SU-DHL-6 (cell line): ENCODE measurements at regions not wholly inside any gene's neighbourhood (a gene's known extent, or its start where the extent isn't known, plus 50 kb on each side); places are given as distances from the start of the nearest gene placed in this dataset.

Source experiments
- H2AFZ ChIP-seq: fragments of 200-600 bp; sonication (generic); 2 replicates; pipeline ENCODE4 v1.6.1; 2014; ENCODE audit warnings: low read depth, mild to moderate bottlenecking, moderate library complexity, mixed read lengths, antibody characterized with exemption, low read length; ENCODE audit not compliant: severe bottlenecking
- H3F3A ChIP-seq: fragments of 200-600 bp; shearing (Covaris generic); 2 replicates; pipeline ENCODE4 v1.6.0; 2016; ENCODE audit warnings: antibody characterized with exemption, mild to moderate bottlenecking; ENCODE audit not compliant: insufficient read depth
- H3K27ac ChIP-seq: fragments of 200-600 bp; sonication (generic); 2 replicates; pipeline ENCODE4 v1.5.1; 2016; ENCODE audit warnings: low read depth, mild to moderate bottlenecking, low read length, moderate library complexity, mixed read lengths
- H3K27me3 ChIP-seq: fragments of 200-600 bp; sonication (generic), shearing (Covaris generic); 2 replicates; pipeline ENCODE4 v1.6.0; 2014; ENCODE audit warnings: mild to moderate bottlenecking, low read length
- H3K36me3 ChIP-seq: fragments of 200-600 bp; sonication (generic); 2 replicates; pipeline ENCODE4 v1.6.1; 2014; ENCODE audit warnings: mild to moderate bottlenecking, low read length, mixed read lengths
- H3K4me2 ChIP-seq: fragments of 300-600, 200-600 bp; shearing (Covaris generic), sonication (generic); 2 replicates; pipeline ENCODE4 v1.6.0; 2014; ENCODE audit warnings: low read length, low read depth, mild to moderate bottlenecking; ENCODE audit not compliant: poor library complexity, severe bottlenecking
- H3K4me3 ChIP-seq: fragments of 200-600 bp; sonication (generic); 2 replicates; pipeline ENCODE4 v1.5.1; 2014; ENCODE audit warnings: antibody characterized with exemption, low read length, mild to moderate bottlenecking, mixed read lengths; ENCODE audit not compliant: insufficient read depth, poor library complexity, severe bottlenecking
- H3K79me2 ChIP-seq: fragments of 200-600 bp; sonication (generic); 2 replicates; pipeline ENCODE4 v1.6.1; 2014; ENCODE audit warnings: mild to moderate bottlenecking, low read length, moderate library complexity; ENCODE audit not compliant: insufficient read depth
- H3K9ac ChIP-seq: fragments of 200-600 bp; sonication (generic); 2 replicates; pipeline ENCODE4 v1.7.0; 2014; ENCODE audit warnings: mild to moderate bottlenecking, low read length
- H3K9me2 ChIP-seq: fragments of 200-600 bp; sonication (generic); replicated peaks from 2 replicates; pipeline ENCODE4 v1.6.1; 2014; ENCODE audit warnings: low read length; ENCODE audit not compliant: insufficient read depth
- H3K9me3 ChIP-seq: fragments of 200-600 bp; sonication (generic); 2 replicates; pipeline ENCODE4 v1.6.1; 2014; ENCODE audit warnings: low read length, mixed read lengths; ENCODE audit not compliant: insufficient read depth
- H4K20me1 ChIP-seq: fragments of 200-600 bp; sonication (generic); 2 replicates; pipeline ENCODE4 v1.6.1; 2014; ENCODE audit warnings: low read depth, mild to moderate bottlenecking, antibody characterized with exemption, low read length, moderate library complexity, mixed read lengths
- EZH2phosphoT487 ChIP-seq: fragments of 200-600 bp; sonication (generic), shearing (Covaris generic); conservative IDR thresholded peaks from 2 replicates; pipeline ENCODE4 v1.6.1; 2018; ENCODE audit warnings: mild to moderate bottlenecking, antibody characterized with exemption, low read length, moderate library complexity, mixed read lengths
- TF ChIP-seq, protein P1 (sequence below): fragments of 200-600 bp; sonication (generic); IDR thresholded peaks from one replicate; pipeline ENCODE4 v1.5.1; 2017; ENCODE audit warnings: antibody characterized with exemption, mild to moderate bottlenecking, low read length, moderate library complexity; ENCODE audit not compliant: insufficient read depth, poor library complexity, severe bottlenecking

DNA sequence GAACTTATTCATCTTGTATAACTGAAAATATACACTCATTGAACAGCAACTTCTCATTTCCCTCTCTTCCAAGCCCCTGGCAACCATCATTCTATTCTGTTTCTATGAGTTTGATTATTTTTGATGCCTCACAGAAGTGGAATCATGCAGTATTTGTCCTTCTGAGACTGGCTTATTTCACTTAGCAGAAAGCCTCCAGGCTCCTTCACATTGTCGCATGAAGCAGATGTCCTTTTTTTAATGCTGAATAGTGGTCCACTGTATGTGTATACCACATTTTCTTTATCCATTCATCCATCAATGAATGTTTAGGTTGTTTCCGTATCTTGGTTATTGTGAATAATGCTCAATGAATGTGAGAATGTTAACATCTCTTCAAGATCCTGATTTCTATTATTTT is 238.2 kb upstream of the KLF14 start:
- no peaks in the 10 kb centered on the region for H3K27me3 ChIP-seq
- no peak overlapping the region for H3K27ac ChIP-seq
- H3K9me2 ChIP-seq, result no peaks in the 10 kb centered on the region
- H3K4me2 ChIP-seq, result no peak overlapping the region
- H3K36me3 ChIP-seq, result peaks cover 4% of the 10 kb centered on the region; the same call in 1 of the 2 replicates
- H2AFZ ChIP-seq, result no peak overlapping the region
- no peak overlapping the region for H3K9ac ChIP-seq
- TF ChIP-seq, protein P1, sequence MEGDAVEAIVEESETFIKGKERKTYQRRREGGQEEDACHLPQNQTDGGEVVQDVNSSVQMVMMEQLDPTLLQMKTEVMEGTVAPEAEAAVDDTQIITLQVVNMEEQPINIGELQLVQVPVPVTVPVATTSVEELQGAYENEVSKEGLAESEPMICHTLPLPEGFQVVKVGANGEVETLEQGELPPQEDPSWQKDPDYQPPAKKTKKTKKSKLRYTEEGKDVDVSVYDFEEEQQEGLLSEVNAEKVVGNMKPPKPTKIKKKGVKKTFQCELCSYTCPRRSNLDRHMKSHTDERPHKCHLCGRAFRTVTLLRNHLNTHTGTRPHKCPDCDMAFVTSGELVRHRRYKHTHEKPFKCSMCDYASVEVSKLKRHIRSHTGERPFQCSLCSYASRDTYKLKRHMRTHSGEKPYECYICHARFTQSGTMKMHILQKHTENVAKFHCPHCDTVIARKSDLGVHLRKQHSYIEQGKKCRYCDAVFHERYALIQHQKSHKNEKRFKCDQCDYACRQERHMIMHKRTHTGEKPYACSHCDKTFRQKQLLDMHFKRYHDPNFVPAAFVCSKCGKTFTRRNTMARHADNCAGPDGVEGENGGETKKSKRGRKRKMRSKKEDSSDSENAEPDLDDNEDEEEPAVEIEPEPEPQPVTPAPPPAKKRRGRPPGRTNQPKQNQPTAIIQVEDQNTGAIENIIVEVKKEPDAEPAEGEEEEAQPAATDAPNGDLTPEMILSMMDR, result no peak
- no peak for TF ChIP-seq EZH2phosphoT487
- H3F3A ChIP-seq, result no peaks in the 10 kb centered on the region
- no peaks in the 10 kb centered on the region for H4K20me1 ChIP-seq
- H3K79me2 ChIP-seq, result no peaks in the 10 kb centered on the region
- no peaks in the 10 kb centered on the region for H3K9me3 ChIP-seq
- H3K4me3 ChIP-seq, result no peak overlapping the region

DNA sequence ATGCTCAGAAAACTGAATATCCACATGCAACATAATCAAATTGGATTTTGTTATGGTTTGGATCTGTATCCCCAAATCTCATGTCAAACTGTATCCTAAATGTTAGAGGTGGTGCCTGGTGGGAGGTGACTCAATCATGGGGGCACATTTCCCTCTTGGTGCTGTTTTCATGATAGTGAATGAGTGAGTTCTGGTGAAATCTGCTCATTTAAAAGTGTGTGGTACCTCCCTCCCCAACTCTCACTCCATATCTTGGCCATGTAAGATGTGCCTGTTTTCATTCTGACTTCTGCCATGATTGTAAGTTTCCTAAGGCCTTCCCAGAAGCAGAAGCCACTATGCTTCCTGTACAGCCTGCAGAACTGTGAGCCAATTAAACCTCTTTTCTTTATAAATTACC is 239.6 kb upstream of the KLF14 start:
- no peak overlapping the region for H2AFZ ChIP-seq
- TF ChIP-seq, protein P1, result no peak
- TF ChIP-seq EZH2phosphoT487, result no peak
- no peak overlapping the region for H3K4me3 ChIP-seq
- H3K9me3 ChIP-seq, result no peaks in the 10 kb centered on the region
- no peaks in the 10 kb centered on the region for H3K9me2 ChIP-seq
- H3F3A ChIP-seq, result no peaks in the 10 kb centered on the region
- H4K20me1 ChIP-seq, result no peaks in the 10 kb centered on the region
- no peak overlapping the region for H3K27ac ChIP-seq
- H3K9ac ChIP-seq, result no peak overlapping the region
- H3K36me3 ChIP-seq, result peaks cover 4% of the 10 kb centered on the region; the same call in 1 of the 2 replicates
- no peak overlapping the region for H3K4me2 ChIP-seq
- H3K27me3 ChIP-seq, result no peaks in the 10 kb centered on the region
- H3K79me2 ChIP-seq, result no peaks in the 10 kb centered on the region

DNA sequence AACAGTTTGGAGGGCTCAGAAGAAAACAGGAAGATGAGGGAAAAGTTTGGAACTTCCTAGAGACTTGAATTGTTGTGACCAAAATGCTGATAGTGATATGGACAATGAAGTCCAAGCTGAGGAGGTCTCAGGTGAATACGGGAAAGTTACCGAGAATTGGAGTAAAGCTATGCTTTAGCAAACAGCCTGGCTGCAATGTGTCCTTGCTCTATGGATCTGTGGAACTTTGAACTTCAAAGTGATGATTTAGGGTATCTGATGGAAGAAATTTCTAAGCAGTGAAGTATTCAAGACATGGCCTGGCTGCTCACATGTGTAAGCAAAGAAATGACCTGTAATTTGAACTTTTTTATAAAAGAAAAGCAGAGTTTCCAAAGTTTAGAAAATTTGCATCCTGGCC is 240.2 kb upstream of the KLF14 start:
- H3F3A ChIP-seq, result no peaks in the 10 kb centered on the region
- H3K9ac ChIP-seq, result no peak overlapping the region
- H3K9me2 ChIP-seq, result no peaks in the 10 kb centered on the region
- no peak overlapping the region for H3K27ac ChIP-seq
- H2AFZ ChIP-seq, result no peak overlapping the region
- no peaks in the 10 kb centered on the region for H3K9me3 ChIP-seq
- no peak overlapping the region for H3K4me2 ChIP-seq
- H4K20me1 ChIP-seq, result no peaks in the 10 kb centered on the region
- no peaks in the 10 kb centered on the region for H3K27me3 ChIP-seq
- H3K4me3 ChIP-seq, result no peak overlapping the region
- peaks cover 4% of the 10 kb centered on the region; the same call in 1 of the 2 replicates for H3K36me3 ChIP-seq
- no peak for TF ChIP-seq EZH2phosphoT487
- TF ChIP-seq, protein P1, result no peak
- no peaks in the 10 kb centered on the region for H3K79me2 ChIP-seq
